AG10803 (cell line): ENCODE measurements at regions not wholly inside any gene's neighbourhood (a gene's known extent, or its start where the extent isn't known, plus 50 kb on each side); places are given as distances from the start of the nearest gene placed in this dataset.
A peak's percentile ranks its signal among the peaks of the same experiment; 100 is the strongest.
"Not testable (repeated sequence)": the region's sequence is repeated elsewhere in the genome, so short reads cannot be mapped to it uniquely, and the experiment has no call there.

Experiments used
- DNase-seq: peaks from one replicate; pipeline ENCODE4 v3.0.0; 2010; ENCODE audit warnings: low read depth
- H3K4me3 ChIP-seq: 2 replicates; pipeline ENCODE4 v1.5.1; 2011; ENCODE audit warnings: mild to moderate bottlenecking, low read length, control low read depth
- TF ChIP-seq, protein P1 (sequence below): conservative IDR thresholded peaks from 2 replicates; pipeline ENCODE4 v1.5.1; 2011; ENCODE audit warnings: mild to moderate bottlenecking, low read length, control low read depth, inconsistent platforms

DNA sequence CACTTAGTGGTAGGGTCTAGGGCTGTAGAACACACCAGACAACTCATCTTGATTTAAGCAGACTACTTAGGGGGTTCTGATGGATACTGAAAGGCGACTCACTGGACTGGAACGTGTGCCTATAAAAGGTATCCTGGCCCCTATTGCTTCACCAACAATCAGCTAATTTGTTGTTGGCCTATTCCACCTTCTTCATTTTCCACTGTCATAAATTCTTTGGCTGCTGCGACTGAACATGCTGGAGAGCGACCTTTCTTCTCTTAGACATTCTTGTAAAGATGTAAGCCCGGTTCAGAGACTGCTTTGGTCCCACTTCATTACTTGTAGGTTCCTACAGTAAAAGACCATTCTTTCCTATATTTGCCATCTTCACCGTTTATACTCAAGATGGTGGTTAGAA lies 609.9 kb upstream of the CITED2 start:
- TF ChIP-seq, protein P1, sequence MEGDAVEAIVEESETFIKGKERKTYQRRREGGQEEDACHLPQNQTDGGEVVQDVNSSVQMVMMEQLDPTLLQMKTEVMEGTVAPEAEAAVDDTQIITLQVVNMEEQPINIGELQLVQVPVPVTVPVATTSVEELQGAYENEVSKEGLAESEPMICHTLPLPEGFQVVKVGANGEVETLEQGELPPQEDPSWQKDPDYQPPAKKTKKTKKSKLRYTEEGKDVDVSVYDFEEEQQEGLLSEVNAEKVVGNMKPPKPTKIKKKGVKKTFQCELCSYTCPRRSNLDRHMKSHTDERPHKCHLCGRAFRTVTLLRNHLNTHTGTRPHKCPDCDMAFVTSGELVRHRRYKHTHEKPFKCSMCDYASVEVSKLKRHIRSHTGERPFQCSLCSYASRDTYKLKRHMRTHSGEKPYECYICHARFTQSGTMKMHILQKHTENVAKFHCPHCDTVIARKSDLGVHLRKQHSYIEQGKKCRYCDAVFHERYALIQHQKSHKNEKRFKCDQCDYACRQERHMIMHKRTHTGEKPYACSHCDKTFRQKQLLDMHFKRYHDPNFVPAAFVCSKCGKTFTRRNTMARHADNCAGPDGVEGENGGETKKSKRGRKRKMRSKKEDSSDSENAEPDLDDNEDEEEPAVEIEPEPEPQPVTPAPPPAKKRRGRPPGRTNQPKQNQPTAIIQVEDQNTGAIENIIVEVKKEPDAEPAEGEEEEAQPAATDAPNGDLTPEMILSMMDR: no peak
- DNase-seq: no peak
- H3K4me3 ChIP-seq: no peak overlapping the region

DNA sequence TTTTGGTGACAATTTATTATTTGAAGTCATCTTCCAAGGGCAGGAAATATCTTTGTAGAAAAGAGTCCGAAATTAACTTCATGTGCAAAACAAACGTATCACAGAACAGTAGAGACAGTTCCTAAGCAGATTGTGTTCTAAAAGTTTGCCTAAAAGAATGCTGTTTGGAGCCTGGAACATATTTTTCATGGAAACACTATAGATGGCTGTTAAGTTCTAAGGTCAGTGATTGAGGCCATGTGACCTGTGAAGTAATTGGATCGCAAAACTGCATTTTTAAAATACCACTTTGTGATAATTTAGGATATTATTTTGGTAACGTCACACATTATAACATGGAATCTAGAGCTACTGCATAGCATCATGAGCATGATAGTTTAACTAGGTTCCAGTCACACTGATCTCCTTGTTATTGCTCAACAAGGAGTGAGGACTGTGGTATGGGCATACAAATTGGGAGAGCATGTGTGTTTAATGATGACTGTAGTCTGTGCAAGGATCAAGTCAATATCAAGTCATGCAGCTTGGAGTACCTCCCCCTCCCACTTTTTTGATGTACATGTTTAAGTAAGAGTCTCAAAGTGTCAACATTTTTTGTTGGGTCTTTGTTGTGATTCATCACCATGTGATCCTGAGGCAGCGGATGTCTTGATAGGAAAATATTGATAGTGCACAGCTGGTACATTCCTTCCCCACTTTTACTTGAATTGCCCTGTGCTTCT lies 609.3 kb upstream of the CITED2 start:
- H3K4me3 ChIP-seq: no peak overlapping the region
- peak; percentile 87 for DNase-seq

DNA sequence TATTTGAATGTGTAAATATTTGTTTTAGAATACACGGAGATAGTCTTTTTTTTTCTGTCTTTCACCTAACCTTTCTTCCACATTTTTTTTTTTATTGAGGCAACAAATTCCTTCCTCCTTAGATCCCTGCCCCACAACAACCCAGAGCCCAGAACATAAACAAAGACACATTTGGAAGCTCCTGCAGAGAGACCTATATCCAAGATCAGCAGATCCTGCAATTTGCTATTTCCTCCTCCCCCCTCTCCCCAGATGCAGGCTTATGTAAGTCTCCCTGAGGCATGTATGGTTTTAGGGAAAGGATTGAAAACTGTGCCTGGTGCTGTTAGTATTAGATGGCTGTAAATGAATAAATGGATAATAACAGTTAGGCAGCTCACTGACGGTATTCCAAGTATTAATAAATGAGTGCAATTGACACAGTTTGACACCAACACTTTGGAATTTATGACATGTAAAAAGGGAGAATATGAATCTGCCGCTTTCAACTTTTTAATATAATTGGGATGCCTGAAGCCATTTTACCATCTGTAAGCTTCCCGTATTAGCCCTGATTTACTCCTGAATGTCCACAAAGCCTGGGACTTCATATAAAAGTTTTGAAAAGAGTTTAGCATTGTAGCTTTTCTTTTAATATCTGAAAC lies 608.3 kb upstream of the CITED2 start:
- no peak overlapping the region for H3K4me3 ChIP-seq
- peak; percentile 93 for DNase-seq
- TF ChIP-seq, protein P1: no peak

More for the DNA sequence above, 609.3 kb upstream of the CITED2 start:
- TF ChIP-seq, protein P1: no peak

DNA sequence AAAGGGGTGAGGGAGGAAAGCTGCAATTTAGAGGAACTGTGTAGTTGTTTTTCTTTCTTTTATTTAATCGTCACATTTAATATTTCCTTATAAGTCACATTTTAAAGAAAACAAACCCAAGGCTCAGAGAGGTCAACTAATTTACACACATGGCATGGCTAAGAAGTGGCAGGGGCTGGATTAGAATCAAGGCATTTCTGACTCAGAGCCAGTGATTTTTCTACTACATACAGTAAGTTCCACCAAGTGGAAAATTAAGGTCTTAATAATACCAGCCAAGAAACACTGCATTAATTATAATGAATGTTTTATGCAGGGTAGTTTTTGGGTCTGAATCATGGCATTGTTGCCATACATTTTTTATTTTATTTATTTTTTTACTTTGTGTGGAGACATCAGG lies 607.7 kb upstream of the CITED2 start:
- TF ChIP-seq, protein P1: no peak
- peak; percentile 59 for DNase-seq
- no peak overlapping the region for H3K4me3 ChIP-seq

DNA sequence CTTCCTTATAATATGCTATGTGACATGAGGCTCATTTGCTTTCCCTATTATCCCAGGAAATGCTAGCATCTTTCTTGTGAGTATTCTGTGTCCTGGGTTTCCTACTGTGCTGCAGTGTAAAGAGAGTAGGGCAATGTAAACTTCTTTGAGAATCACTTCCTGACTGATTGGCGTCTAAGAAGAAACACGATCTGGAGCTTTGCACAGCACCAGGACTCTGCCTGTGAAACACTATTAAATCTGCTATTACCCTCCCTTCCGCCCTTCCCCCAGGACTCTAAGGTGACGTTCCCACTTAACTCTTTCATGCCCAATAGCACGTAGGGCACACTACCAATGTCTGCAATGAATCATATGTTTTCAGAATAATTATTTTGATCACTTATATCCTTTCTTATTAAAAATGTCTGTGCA lies 607.3 kb upstream of the CITED2 start:
- peak; percentile 61 for DNase-seq
- TF ChIP-seq, protein P1: no peak
- no peak overlapping the region for H3K4me3 ChIP-seq

DNA sequence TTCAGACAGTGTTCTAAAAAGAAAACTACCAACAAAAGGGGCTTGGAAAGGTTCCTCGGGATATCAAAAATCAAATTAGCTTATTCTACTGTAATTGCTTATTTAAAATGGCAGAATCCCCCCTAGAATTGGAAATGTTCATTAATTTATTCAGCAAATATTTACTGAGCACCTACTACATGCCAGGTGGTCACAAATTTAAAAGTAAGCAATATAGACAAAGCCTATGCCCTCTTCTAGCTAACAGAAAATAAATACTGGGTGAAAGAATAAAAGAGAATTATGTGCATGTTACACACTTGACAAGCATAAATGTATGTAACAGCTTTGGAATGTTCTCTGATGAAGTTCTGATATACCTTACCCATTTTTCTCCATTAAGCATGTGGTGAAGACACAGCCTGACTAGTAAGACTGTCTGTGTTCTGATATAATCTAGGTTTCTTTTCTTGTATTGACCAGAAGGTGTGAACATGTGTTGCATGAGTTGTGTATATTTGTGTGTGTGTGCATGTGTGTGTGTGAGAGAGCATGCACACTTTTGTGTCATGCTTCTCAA lies 606.7 kb upstream of the CITED2 start:
- DNase-seq: no peak
- no peak overlapping the region for H3K4me3 ChIP-seq
- TF ChIP-seq, protein P1: no peak

DNA sequence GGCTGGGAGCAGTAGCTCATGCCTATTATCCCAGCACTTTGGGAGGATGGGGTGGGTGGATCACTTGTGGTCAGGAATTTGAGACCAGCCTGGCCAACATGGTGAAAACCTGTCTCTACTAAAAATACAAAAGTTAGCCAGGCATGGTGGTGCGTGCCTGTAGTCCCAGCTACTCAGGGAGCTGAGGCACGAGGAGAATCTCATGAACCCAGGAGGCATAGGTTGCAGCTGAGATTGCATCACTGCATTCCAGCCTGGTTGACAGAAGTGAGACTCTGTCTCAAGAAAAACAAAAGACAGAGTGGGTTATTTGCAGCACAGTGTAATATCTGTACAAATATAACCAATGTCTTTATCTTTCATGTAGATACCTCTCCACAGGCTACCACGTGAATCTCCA lies 606.2 kb upstream of the CITED2 start:
- H3K4me3 ChIP-seq: not testable (repeated sequence)
- DNase-seq: peak; percentile 78
